ENCODE measurements at regions not wholly inside any gene's neighbourhood (a gene's known extent, or its start where the extent isn't known, plus 50 kb on each side); places are given as distances from the start of the nearest gene placed in this dataset.
"Not testable (repeated sequence)": the region's sequence is repeated elsewhere in the genome, so short reads cannot be mapped to it uniquely, and the experiment has no call there.

- no peak for DNase-seq (ENCODE audit: low read depth)
Observed at GRCh38 chr2:167749016-167749415, 498.4 kb downstream of the STK39 start.

GRCh38 chr2:167748536-167748935 lies 498.9 kb downstream of the STK39 start:
- DNase-seq (ENCODE audit: low read depth): no peak

- DNase-seq (ENCODE audit: low read depth): no peak
Observed at GRCh38 chr2:167745667-167746066, 501.7 kb downstream of the STK39 start.

- DNase-seq (ENCODE audit: low read depth): not testable (repeated sequence)
Observed at GRCh38 chr2:167739921-167740320, 507.5 kb downstream of the STK39 start.

GRCh38 chr2:167733747-167734146 lies 513.6 kb downstream of the STK39 start:
- DNase-seq (ENCODE audit: low read depth): peak; percentile 9

GRCh38 chr2:167732326-167732725 lies 515.1 kb downstream of the STK39 start:
- DNase-seq (ENCODE audit: low read depth): no peak

GRCh38 chr2:167729911-167730310 lies 517.5 kb downstream of the STK39 start:
- no peak for DNase-seq (ENCODE audit: low read depth)

- DNase-seq (ENCODE audit: low read depth): no peak
Observed at GRCh38 chr2:167726788-167727187, 520.6 kb downstream of the STK39 start.

GRCh38 chr2:167721593-167721992 lies 525.8 kb downstream of the STK39 start:
- no peak for DNase-seq (ENCODE audit: low read depth)

- no peak for DNase-seq (ENCODE audit: low read depth)
Observed at GRCh38 chr2:167719410-167719809, 528.0 kb downstream of the STK39 start.

GRCh38 chr2:167718560-167718959 lies 528.8 kb downstream of the STK39 start:
- DNase-seq (ENCODE audit: low read depth): no peak

- DNase-seq (ENCODE audit: low read depth): peak; percentile 5
Observed at GRCh38 chr2:167715932-167716331, 531.5 kb downstream of the STK39 start.

GRCh38 chr2:167715498-167715897 lies 531.9 kb downstream of the STK39 start:
- not testable (repeated sequence) for DNase-seq (ENCODE audit: low read depth)

- DNase-seq (ENCODE audit: low read depth): no peak
Observed at GRCh38 chr2:167712275-167712674, 535.1 kb downstream of the STK39 start.

- no peak for DNase-seq (ENCODE audit: low read depth)
Observed at GRCh38 chr2:167708998-167709397, 538.4 kb downstream of the STK39 start.

GRCh38 chr2:167706800-167707199 lies 540.6 kb downstream of the STK39 start:
- DNase-seq (ENCODE audit: low read depth): no peak

- no peak for DNase-seq (ENCODE audit: low read depth)
Observed at GRCh38 chr2:167703441-167703840, 544.0 kb downstream of the STK39 start.

GRCh38 chr2:167702227-167702626 lies 545.2 kb downstream of the STK39 start:
- no peak for DNase-seq (ENCODE audit: low read depth)

- no peak for DNase-seq (ENCODE audit: low read depth)
Observed at GRCh38 chr2:167701651-167702050, 545.7 kb downstream of the STK39 start.

- DNase-seq (ENCODE audit: low read depth): no peak
Observed at GRCh38 chr2:167697948-167698347, 549.4 kb downstream of the STK39 start.

GRCh38 chr2:167697194-167697593 lies 550.2 kb downstream of the STK39 start:
- DNase-seq (ENCODE audit: low read depth): no peak

GRCh38 chr2:167692936-167693335 lies 554.5 kb downstream of the STK39 start:
- DNase-seq (ENCODE audit: low read depth): no peak

GRCh38 chr2:167692191-167692590 lies 555.2 kb downstream of the STK39 start:
- no peak for DNase-seq (ENCODE audit: low read depth)

- no peak for DNase-seq (ENCODE audit: low read depth)
Observed at GRCh38 chr2:167689444-167689843, 558.0 kb downstream of the STK39 start.

GRCh38 chr2:167686691-167687090 lies 560.7 kb downstream of the STK39 start:
- no peak for DNase-seq (ENCODE audit: low read depth)

Measured in Daoy (cell line).